SIG-M5 (cell line): ENCODE measurements at regions not wholly inside any gene's neighbourhood (a gene's known extent, or its start where the extent isn't known, plus 50 kb on each side); places are given as distances from the start of the nearest gene placed in this dataset.
"Not testable (repeated sequence)": the region's sequence is repeated elsewhere in the genome, so short reads cannot be mapped to it uniquely, and the experiment has no call there.

Experiments
- DNase-seq: peaks from one replicate; lab custom pipeline; 2025; lab: John Stamatoyannopoulos, UW

- DNase-seq: no peak
Observed at GRCh38 chr3:72050048-72050632, 265.2 kb upstream of the PROK2 start.

GRCh38 chr3:72049300-72049699, 264.4 kb upstream of the PROK2 start:
- no peak for DNase-seq

- no peak for DNase-seq
Observed at GRCh38 chr3:72048873-72049272, 263.9 kb upstream of the PROK2 start.

GRCh38 chr3:72047221-72047871, 262.4 kb upstream of the PROK2 start:
- no peak for DNase-seq

- no peak for DNase-seq
Observed at GRCh38 chr3:72044231-72044855, 259.4 kb upstream of the PROK2 start.

- DNase-seq: no peak
Observed at GRCh38 chr3:72043204-72044133, 258.5 kb upstream of the PROK2 start.

- DNase-seq: no peak
Observed at GRCh38 chr3:72042397-72043203, 257.7 kb upstream of the PROK2 start.

GRCh38 chr3:72041511-72041910, 256.6 kb upstream of the PROK2 start:
- DNase-seq: no peak

GRCh38 chr3:72041076-72041475, 256.1 kb upstream of the PROK2 start:
- no peak for DNase-seq

GRCh38 chr3:72039677-72040076, 254.7 kb upstream of the PROK2 start:
- DNase-seq: no peak

GRCh38 chr3:72036899-72037298, 252.0 kb upstream of the PROK2 start:
- DNase-seq: no peak

- DNase-seq: no peak
Observed at GRCh38 chr3:72035606-72036005, 250.7 kb upstream of the PROK2 start.

- no peak for DNase-seq
Observed at GRCh38 chr3:72034986-72035385, 250.0 kb upstream of the PROK2 start.

- no peak for DNase-seq
Observed at GRCh38 chr3:72033666-72034428, 248.9 kb upstream of the PROK2 start.

GRCh38 chr3:72032441-72033135, 247.6 kb upstream of the PROK2 start:
- DNase-seq: no peak

GRCh38 chr3:72031581-72031980, 246.6 kb upstream of the PROK2 start:
- DNase-seq: no peak

- DNase-seq: not testable (repeated sequence)
Observed at GRCh38 chr3:72030296-72030695, 245.3 kb upstream of the PROK2 start.

GRCh38 chr3:72028726-72029125, 243.8 kb upstream of the PROK2 start:
- not testable (repeated sequence) for DNase-seq

GRCh38 chr3:72028307-72028706, 243.4 kb upstream of the PROK2 start:
- DNase-seq: not testable (repeated sequence)

- DNase-seq: not testable (repeated sequence)
Observed at GRCh38 chr3:72027728-72028127, 242.8 kb upstream of the PROK2 start.
